OCI-LY1 (cell line): ENCODE measurements at regions not wholly inside any gene's neighbourhood (a gene's known extent, or its start where the extent isn't known, plus 50 kb on each side); places are given as distances from the start of the nearest gene placed in this dataset.

Experiments used
- H2AFZ ChIP-seq: fragments of 200-600 bp; sonication (generic), shearing (Covaris generic); 2 replicates; pipeline ENCODE4 v1.6.0; 2014; ENCODE audit warnings: antibody characterized with exemption, mild to moderate bottlenecking, low read length
- H3F3A ChIP-seq: fragments of 200-600 bp; sonication (generic), shearing (Covaris generic); 2 replicates; pipeline ENCODE4 v1.6.0; 2014; ENCODE audit warnings: mild to moderate bottlenecking, antibody characterized with exemption, low read length, moderate library complexity; ENCODE audit not compliant: insufficient read depth
- H3K27ac ChIP-seq: fragments of 200-600 bp; sonication (generic); 2 replicates; pipeline ENCODE4 v1.5.1; 2014; ENCODE audit warnings: low read length, mixed run types, mild to moderate bottlenecking, low read depth; ENCODE audit not compliant: poor library complexity, severe bottlenecking
- H3K27me3 ChIP-seq: fragments of 200-600 bp; sonication (generic); 2 replicates; pipeline ENCODE4 v1.6.0; 2014; ENCODE audit warnings: antibody characterized with exemption, mild to moderate bottlenecking, low read length, moderate library complexity; ENCODE audit not compliant: insufficient read depth
- H3K36me3 ChIP-seq: fragments of 200-600 bp; sonication (generic); 2 replicates; pipeline ENCODE4 v1.6.1; 2014; ENCODE audit warnings: mild to moderate bottlenecking, antibody characterized with exemption, low read length, moderate library complexity, mixed read lengths; ENCODE audit not compliant: insufficient read depth
- H3K4me1 ChIP-seq: fragments of 200-600 bp; sonication (generic); 2 replicates; pipeline ENCODE4 v1.5.1; 2014; ENCODE audit warnings: mild to moderate bottlenecking, low read length, moderate library complexity; ENCODE audit not compliant: insufficient read depth, severe bottlenecking
- H3K4me2 ChIP-seq: fragments of 200-600 bp; sonication (generic), shearing (Covaris generic); 2 replicates; pipeline ENCODE4 v1.6.1; 2014; ENCODE audit warnings: low read length
- H3K4me3 ChIP-seq: fragments of 200-600 bp; sonication (generic); 2 replicates; pipeline ENCODE4 v1.5.1; 2014; ENCODE audit warnings: low read length, low read depth, mild to moderate bottlenecking, mixed read lengths; ENCODE audit not compliant: poor library complexity, severe bottlenecking
- H3K79me2 ChIP-seq: fragments of 200-600 bp; shearing (Covaris generic); 2 replicates; pipeline ENCODE4 v1.6.1; 2016; ENCODE audit warnings: mixed run types, low read length, mixed read lengths; ENCODE audit not compliant: insufficient read depth
- H3K9ac ChIP-seq: fragments of 200-600 bp; sonication (generic), shearing (Covaris generic); 2 replicates; pipeline ENCODE4 v1.6.1; 2014; ENCODE audit warnings: mild to moderate bottlenecking, low read length, mixed read lengths
- H3K9me2 ChIP-seq: fragments of 200-600 bp; sonication (generic), shearing (Covaris generic); 2 replicates; pipeline ENCODE4 v1.6.1; 2014; ENCODE audit warnings: low read depth, mild to moderate bottlenecking, low read length, mixed read lengths
- H3K9me3 ChIP-seq: fragments of 200-600 bp; shearing (Covaris generic); 2 replicates; pipeline ENCODE4 v1.6.1; 2014; ENCODE audit warnings: low read length, mixed read lengths
- H4K20me1 ChIP-seq: fragments of 200-600 bp; sonication (generic), shearing (Covaris generic); 2 replicates; pipeline ENCODE4 v1.6.0; 2016; ENCODE audit warnings: mild to moderate bottlenecking, low read length; ENCODE audit not compliant: insufficient read depth
- EZH2 ChIP-seq: fragments of 200-600 bp; sonication (generic), shearing (Covaris generic); IDR thresholded peaks from 2 replicates; pipeline ENCODE4 v1.8.0; 2017; ENCODE audit warnings: borderline replicate concordance, mixed run types, mild to moderate bottlenecking, antibody characterized with exemption, low read length, moderate library complexity, mixed read lengths
- TF ChIP-seq, protein P1 (sequence below): fragments of 200-600 bp; sonication (generic), shearing (Covaris generic); IDR thresholded peaks from 2 replicates; pipeline ENCODE4 v1.5.1; 2017; ENCODE audit warnings: mild to moderate bottlenecking, antibody characterized with exemption, low read length, moderate library complexity, mixed read lengths

DNA sequence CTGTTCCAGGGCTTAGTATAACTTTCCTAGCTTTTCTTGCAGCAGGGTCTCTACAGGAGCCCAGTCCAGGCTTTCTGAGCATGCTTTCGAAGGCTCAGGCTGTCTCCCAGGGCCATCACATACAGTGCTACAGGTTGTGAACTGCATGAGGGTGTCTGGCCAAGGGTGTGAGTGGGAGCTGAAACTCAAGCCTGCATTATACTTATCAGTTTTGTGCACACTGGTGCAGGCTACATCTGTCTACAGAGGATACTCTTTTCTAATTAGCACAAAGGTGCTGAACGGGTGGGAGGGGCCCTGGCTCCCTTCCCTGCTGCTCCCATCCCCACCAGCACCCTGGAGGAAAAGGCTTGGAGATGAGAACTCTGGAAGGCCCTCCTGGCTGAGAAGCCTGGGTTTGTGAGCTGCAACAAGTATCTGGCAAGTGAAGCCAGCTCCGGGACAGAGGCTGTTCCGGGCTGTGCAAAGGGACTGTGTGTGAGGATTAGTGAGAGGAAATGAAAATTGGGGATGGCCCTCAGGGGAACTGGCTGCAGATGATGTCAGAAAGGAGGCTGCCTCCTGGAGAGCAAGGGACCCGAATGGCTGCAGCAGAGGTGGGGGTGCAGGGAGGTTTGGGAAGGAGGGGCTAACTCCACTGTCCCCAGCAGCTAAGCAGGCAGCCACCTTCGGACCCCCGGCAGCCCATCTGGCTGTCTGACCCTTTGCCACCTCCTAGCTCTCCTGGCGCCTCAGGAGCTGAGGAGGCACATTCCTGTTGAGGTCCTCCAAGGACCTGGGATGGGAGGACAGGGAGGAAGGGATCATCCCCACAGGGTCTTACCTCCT lies 68.5 kb downstream of the EFNB1 start:
- no peak overlapping the region for H3K4me3 ChIP-seq
- H3K9me3 ChIP-seq = no peaks in the 10 kb centered on the region
- no peak overlapping the region for H3K9ac ChIP-seq
- no peaks in the 10 kb centered on the region for H3F3A ChIP-seq
- no peaks in the 10 kb centered on the region for H3K27me3 ChIP-seq
- H3K27ac ChIP-seq = no peak overlapping the region
- no peak overlapping the region for H2AFZ ChIP-seq
- no peaks in the 10 kb centered on the region for H3K4me1 ChIP-seq
- H3K79me2 ChIP-seq = no peaks in the 10 kb centered on the region
- H3K9me2 ChIP-seq = no peaks in the 10 kb centered on the region
- TF ChIP-seq, protein P1, sequence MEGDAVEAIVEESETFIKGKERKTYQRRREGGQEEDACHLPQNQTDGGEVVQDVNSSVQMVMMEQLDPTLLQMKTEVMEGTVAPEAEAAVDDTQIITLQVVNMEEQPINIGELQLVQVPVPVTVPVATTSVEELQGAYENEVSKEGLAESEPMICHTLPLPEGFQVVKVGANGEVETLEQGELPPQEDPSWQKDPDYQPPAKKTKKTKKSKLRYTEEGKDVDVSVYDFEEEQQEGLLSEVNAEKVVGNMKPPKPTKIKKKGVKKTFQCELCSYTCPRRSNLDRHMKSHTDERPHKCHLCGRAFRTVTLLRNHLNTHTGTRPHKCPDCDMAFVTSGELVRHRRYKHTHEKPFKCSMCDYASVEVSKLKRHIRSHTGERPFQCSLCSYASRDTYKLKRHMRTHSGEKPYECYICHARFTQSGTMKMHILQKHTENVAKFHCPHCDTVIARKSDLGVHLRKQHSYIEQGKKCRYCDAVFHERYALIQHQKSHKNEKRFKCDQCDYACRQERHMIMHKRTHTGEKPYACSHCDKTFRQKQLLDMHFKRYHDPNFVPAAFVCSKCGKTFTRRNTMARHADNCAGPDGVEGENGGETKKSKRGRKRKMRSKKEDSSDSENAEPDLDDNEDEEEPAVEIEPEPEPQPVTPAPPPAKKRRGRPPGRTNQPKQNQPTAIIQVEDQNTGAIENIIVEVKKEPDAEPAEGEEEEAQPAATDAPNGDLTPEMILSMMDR = no peak
- no peak for TF ChIP-seq EZH2
- no peaks in the 10 kb centered on the region for H3K36me3 ChIP-seq
- no peak overlapping the region for H3K4me2 ChIP-seq
- H4K20me1 ChIP-seq = no peaks in the 10 kb centered on the region

DNA sequence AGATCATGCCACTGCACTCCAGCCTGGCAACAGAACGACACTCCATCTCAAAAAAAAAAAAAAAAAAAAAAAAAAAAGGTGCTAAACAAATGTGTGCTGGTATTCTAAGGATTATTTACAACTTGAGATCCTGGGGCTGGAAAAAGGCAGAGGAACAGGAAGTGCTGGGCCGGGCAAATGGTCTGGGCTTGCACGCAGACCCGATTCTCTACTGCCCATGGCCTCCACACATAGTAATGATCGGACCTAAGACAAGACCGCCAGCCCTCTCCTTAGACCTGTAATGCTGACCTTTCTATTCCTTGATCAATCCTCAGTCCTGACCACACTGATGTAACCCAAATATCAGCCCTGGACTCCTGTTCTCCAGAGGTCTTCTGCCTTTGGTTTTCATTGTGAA lies 67.8 kb downstream of the EFNB1 start:
- Histone ChIP-seq H2AFZ (no peak overlapping the region), H3K36me3 (no peaks in the 10 kb centered on the region), H3F3A (no peaks in the 10 kb centered on the region), H3K4me3 (no peak overlapping the region), H3K27ac (no peak overlapping the region), H3K9me2 (no peaks in the 10 kb centered on the region), H3K9me3 (no peaks in the 10 kb centered on the region), H3K79me2 (no peaks in the 10 kb centered on the region), H3K27me3 (no peaks in the 10 kb centered on the region), H3K4me2 (no peak overlapping the region), H3K4me1 (no peaks in the 10 kb centered on the region), H3K9ac (no peak overlapping the region), H4K20me1 (no peaks in the 10 kb centered on the region)
- no peak for TF ChIP-seq EZH2

- no peaks in the 10 kb centered on the region for H3K27me3 ChIP-seq
- no peak overlapping the region for H3K9ac ChIP-seq
- no peaks in the 10 kb centered on the region for H3K4me1 ChIP-seq
- H3K4me2 ChIP-seq = no peak overlapping the region
- no peaks in the 10 kb centered on the region for H3K9me2 ChIP-seq
- H3F3A ChIP-seq = no peaks in the 10 kb centered on the region
- no peak overlapping the region for H3K4me3 ChIP-seq
- no peaks in the 10 kb centered on the region for H3K79me2 ChIP-seq
- H3K9me3 ChIP-seq = no peaks in the 10 kb centered on the region
- no peaks in the 10 kb centered on the region for H3K36me3 ChIP-seq
- no peak overlapping the region for H2AFZ ChIP-seq
- no peak overlapping the region for H3K27ac ChIP-seq
- TF ChIP-seq, protein P1 = no peak
- TF ChIP-seq EZH2 = no peak
- no peaks in the 10 kb centered on the region for H4K20me1 ChIP-seq
These were observed 67.0 kb downstream of the EFNB1 start for GRCh38 chrX:68895778-68896177.

DNA sequence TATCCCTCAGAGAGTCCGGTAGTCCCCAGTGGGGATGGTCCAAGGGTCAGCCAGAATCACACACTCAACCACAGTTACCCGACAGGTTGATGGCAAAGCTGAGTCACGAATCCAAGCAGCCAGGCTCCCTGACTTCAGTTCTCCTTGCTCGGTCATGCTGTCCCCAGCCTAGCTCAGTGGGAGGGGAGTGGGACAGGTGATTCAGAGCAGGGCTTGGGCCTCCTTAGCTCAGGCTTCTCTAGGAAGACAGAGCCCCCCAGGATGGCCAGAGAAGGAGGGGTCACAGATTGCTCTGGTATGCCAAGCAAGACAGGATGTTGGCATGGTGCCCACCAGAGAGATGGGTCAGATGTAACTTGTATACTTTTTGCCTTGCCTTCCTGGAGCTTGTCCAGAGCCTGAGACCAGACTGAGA lies 66.5 kb downstream of the EFNB1 start:
- H3K9me3 ChIP-seq = no peaks in the 10 kb centered on the region
- H3K9me2 ChIP-seq = no peaks in the 10 kb centered on the region
- H3K4me2 ChIP-seq = no peak overlapping the region
- no peak overlapping the region for H3K9ac ChIP-seq
- H3F3A ChIP-seq = no peaks in the 10 kb centered on the region
- no peaks in the 10 kb centered on the region for H3K4me1 ChIP-seq
- no peak overlapping the region for H3K27ac ChIP-seq
- no peak for TF ChIP-seq EZH2
- TF ChIP-seq, protein P1 = no peak
- H3K27me3 ChIP-seq = no peaks in the 10 kb centered on the region
- no peak overlapping the region for H3K4me3 ChIP-seq
- H2AFZ ChIP-seq = no peak overlapping the region
- no peaks in the 10 kb centered on the region for H3K36me3 ChIP-seq
- no peaks in the 10 kb centered on the region for H4K20me1 ChIP-seq
- no peaks in the 10 kb centered on the region for H3K79me2 ChIP-seq
